Amniotic stem cell (primary cell): ENCODE measurements at regions not wholly inside any gene's neighbourhood (a gene's known extent, or its start where the extent isn't known, plus 50 kb on each side); places are given as distances from the start of the nearest gene placed in this dataset.
"Not testable (repeated sequence)": the region's sequence is repeated elsewhere in the genome, so short reads cannot be mapped to it uniquely, and the experiment has no call there.

Experiments
- DNase-seq: peaks from one replicate; lab custom pipeline; 2025; lab: John Stamatoyannopoulos, UW

GRCh38 chr2:22970991-22971390 is 414.0 kb upstream of the KLHL29 start:
- DNase-seq, result no peak

- no peak for DNase-seq
Observed at GRCh38 chr2:22981785-22982184, 403.2 kb upstream of the KLHL29 start.

- DNase-seq, result not testable (repeated sequence)
Observed at GRCh38 chr2:22984152-22984551, 400.8 kb upstream of the KLHL29 start.

- DNase-seq, result no peak
Observed at GRCh38 chr2:22990246-22990645, 394.7 kb upstream of the KLHL29 start.

- no peak for DNase-seq
Observed at GRCh38 chr2:22991844-22992243, 393.1 kb upstream of the KLHL29 start.

- no peak for DNase-seq
Observed at GRCh38 chr2:22992441-22992840, 392.5 kb upstream of the KLHL29 start.

- DNase-seq, result no peak
Observed at GRCh38 chr2:22993250-22993649, 391.7 kb upstream of the KLHL29 start.

GRCh38 chr2:22995576-22995975 is 389.4 kb upstream of the KLHL29 start:
- DNase-seq, result no peak

- no peak for DNase-seq
Observed at GRCh38 chr2:22996911-22997310, 388.1 kb upstream of the KLHL29 start.

GRCh38 chr2:22998359-22998758 is 386.6 kb upstream of the KLHL29 start:
- DNase-seq, result no peak

GRCh38 chr2:22999951-23000350 is 385.0 kb upstream of the KLHL29 start:
- no peak for DNase-seq

- no peak for DNase-seq
Observed at GRCh38 chr2:23002234-23002633, 382.7 kb upstream of the KLHL29 start.

- DNase-seq, result no peak
Observed at GRCh38 chr2:23005469-23005868, 379.5 kb upstream of the KLHL29 start.

GRCh38 chr2:23007631-23008235 is 377.2 kb upstream of the KLHL29 start:
- DNase-seq, result no peak

- DNase-seq, result no peak
Observed at GRCh38 chr2:23008440-23008839, 376.5 kb upstream of the KLHL29 start.

- DNase-seq, result no peak
Observed at GRCh38 chr2:23008951-23009350, 376.0 kb upstream of the KLHL29 start.

- DNase-seq, result no peak
Observed at GRCh38 chr2:23009545-23010149, 375.3 kb upstream of the KLHL29 start.

GRCh38 chr2:23012499-23012898 is 372.5 kb upstream of the KLHL29 start:
- no peak for DNase-seq

GRCh38 chr2:23015651-23016200 is 369.3 kb upstream of the KLHL29 start:
- no peak for DNase-seq

- no peak for DNase-seq
Observed at GRCh38 chr2:23019476-23019875, 365.5 kb upstream of the KLHL29 start.

- no peak for DNase-seq
Observed at GRCh38 chr2:23020659-23021058, 364.3 kb upstream of the KLHL29 start.

- no peak for DNase-seq
Observed at GRCh38 chr2:23021311-23022120, 363.5 kb upstream of the KLHL29 start.

GRCh38 chr2:23023722-23024121 is 361.3 kb upstream of the KLHL29 start:
- DNase-seq, result no peak
